Liver (tissue), 8 donors: ENCODE measurements at regions not wholly inside any gene's neighbourhood (a gene's known extent, or its start where the extent isn't known, plus 50 kb on each side); places are given as distances from the start of the nearest gene placed in this dataset.

Source experiments
- DNase-seq: peaks from one replicate; pipeline ENCODE4 v3.0.0-alpha.2; 2017; ENCODE audit warnings: low spot score
- H3K27ac ChIP-seq, 2 donors: one replicate each; pipeline ENCODE4 v1.7.0; 2013; ENCODE audit warnings: inconsistent platforms in 2 of 2, low read length in 2 of 2, control low read depth in 1 of 2, low read depth in 1 of 2, mild to moderate bottlenecking in 1 of 2
- H3K27me3 ChIP-seq, 4 donors: one replicate each; pipeline versions ENCODE4 v1.6.1 to v1.7.0; 2013; ENCODE audit warnings: low read length in 3 of 4, inconsistent platforms in 1 of 4, mild to moderate bottlenecking in 1 of 4, moderate library complexity in 1 of 4; ENCODE audit not compliant: control insufficient read depth in 4 of 4, insufficient read depth in 4 of 4
- H3K36me3 ChIP-seq, 4 donors: one replicate each; pipeline versions ENCODE4 v1.6.1 to v1.7.0; 2013; ENCODE audit warnings: low read length in 3 of 4, mild to moderate bottlenecking in 3 of 4, low read depth in 1 of 4, moderate library complexity in 1 of 4; ENCODE audit not compliant: control insufficient read depth in 4 of 4, insufficient read depth in 3 of 4
- H3K4me1 ChIP-seq, 4 donors: one replicate each; pipeline versions ENCODE4 v1.6.1 to v1.7.0; 2013; ENCODE audit warnings: low read length in 3 of 4, mild to moderate bottlenecking in 3 of 4, moderate library complexity in 1 of 4; ENCODE audit not compliant: control insufficient read depth in 4 of 4, insufficient read depth in 4 of 4
- H3K4me3 ChIP-seq, 3 donors: one replicate each; pipeline versions ENCODE4 v1.6.1 to v1.7.0; 2013; ENCODE audit warnings: low read length in 3 of 3, control low read depth in 1 of 3, low read depth in 1 of 3, mild to moderate bottlenecking in 1 of 3
- H3K9ac ChIP-seq, 2 donors: one replicate each; pipeline ENCODE4 v1.7.0; 2013; ENCODE audit warnings: low read length in 2 of 2, mild to moderate bottlenecking in 2 of 2, moderate library complexity in 2 of 2, control low read depth in 1 of 2, low read depth in 1 of 2
- H3K9me3 ChIP-seq, 4 donors: one replicate each; pipeline versions ENCODE4 v1.6.1 to v1.7.0; 2013; ENCODE audit warnings: low read length in 3 of 4; ENCODE audit not compliant: control insufficient read depth in 4 of 4
- ATF3 ChIP-seq: IDR thresholded peaks from 2 replicates; pipeline ENCODE4 v1.6.1; 2016; ENCODE audit warnings: antibody characterized with exemption
- CTCF ChIP-seq: fragments of 150-350 bp; IDR thresholded peaks from 2 replicates; pipeline ENCODE4 v1.5.1; 2017; ENCODE audit warnings: improper control_type of control experiment, low read depth, low read length; ENCODE audit not compliant: missing input control
- EGR1 ChIP-seq, 2 donors: IDR thresholded peaks; 2 replicates each; pipeline ENCODE4 v1.6.1; 2016 to 2018; ENCODE audit warnings: antibody characterized with exemption in 2 of 2, low read depth in 2 of 2
- FOXA1 ChIP-seq: IDR thresholded peaks from 2 replicates; pipeline ENCODE4 v1.6.1; 2016; ENCODE audit warnings: antibody characterized with exemption
- FOXA2 ChIP-seq: IDR thresholded peaks from 2 replicates; pipeline ENCODE4 v1.6.1; 2016; ENCODE audit warnings: antibody characterized with exemption
- GABPA ChIP-seq, 2 donors: IDR thresholded peaks in 1 of 2; conservative IDR thresholded peaks in 1 of 2; 2 replicates each; pipeline ENCODE4 v1.6.1; 2016; ENCODE audit warnings: antibody characterized with exemption in 2 of 2, mild to moderate bottlenecking in 1 of 2, moderate library complexity in 1 of 2
- HNF4G ChIP-seq: IDR thresholded peaks from 2 replicates; pipeline ENCODE4 v1.6.1; 2016; ENCODE audit warnings: antibody characterized with exemption
- JUND ChIP-seq, 2 donors: IDR thresholded peaks; 2 replicates each; pipeline ENCODE4 v1.6.1; 2016; ENCODE audit warnings: antibody characterized with exemption in 2 of 2
- MAX ChIP-seq: IDR thresholded peaks from 2 replicates; pipeline ENCODE4 v1.6.1; 2016; ENCODE audit warnings: antibody characterized with exemption
- NR2F2 ChIP-seq: IDR thresholded peaks from 2 replicates; pipeline ENCODE4 v1.6.1; 2016; ENCODE audit warnings: antibody characterized with exemption
- RAD21 ChIP-seq, 2 donors: IDR thresholded peaks; 2 replicates each; pipeline ENCODE4 v1.6.1; 2016; ENCODE audit warnings: antibody characterized with exemption in 2 of 2, mild to moderate bottlenecking in 2 of 2
- REST ChIP-seq: IDR thresholded peaks from 2 replicates; pipeline ENCODE4 v1.6.1; 2016; ENCODE audit warnings: antibody characterized with exemption, mild to moderate bottlenecking
- RXRA ChIP-seq, 2 donors: IDR thresholded peaks; 2 replicates each; pipeline ENCODE4 v1.6.1; 2017 to 2018; ENCODE audit warnings: antibody characterized with exemption in 2 of 2, mild to moderate bottlenecking in 1 of 2
- TAF1 ChIP-seq: conservative IDR thresholded peaks from 2 replicates; pipeline ENCODE4 v1.6.1; 2016; ENCODE audit warnings: antibody characterized with exemption, mild to moderate bottlenecking
- YY1 ChIP-seq: IDR thresholded peaks from 2 replicates; pipeline ENCODE4 v1.6.1; 2016; ENCODE audit warnings: antibody characterized with exemption, mild to moderate bottlenecking
- ZBTB33 ChIP-seq: IDR thresholded peaks from 2 replicates; pipeline ENCODE4 v1.6.1; 2016; ENCODE audit warnings: antibody characterized with exemption
- WGBS: extraction: QIAGEN DNeasy Blood & Tissue Kit; methylation state at CpG from one replicate; pipeline ENCODE4 v1.1.7; 2013; 5-methylcytosine and 5-hydroxymethylcytosine counted together
- donor health status: healthy.
- donor health status: healthy.
- donor health status: healthy.
- donor health status: healthy.
- donor health status: healthy.

- Histone ChIP-seq H3K27ac (no peak overlapping the region), H3K4me3 (no peak overlapping the region), H3K9me3 (no peaks in the 10 kb centered on the region), H3K9ac (no peak overlapping the region), H3K4me1 (no peaks in the 10 kb centered on the region), H3K27me3 (no peaks in the 10 kb centered on the region), H3K36me3 (no peaks in the 10 kb centered on the region)
- DNase-seq = no peak
- WGBS = 72% methylated on average over 8 of the region's 8 CpGs
- TF ChIP-seq HNF4G = no peak
- TF ChIP-seq MAX = no peak
Measured at GRCh38 chr2:146392631-146393030, 1452.2 kb upstream of the ACVR2A start.

- DNase-seq = no peak
- TF ChIP-seq MAX = no peak
- H3K9ac ChIP-seq = no peak overlapping the region
- H3K27ac ChIP-seq = no peak overlapping the region
- no peaks in the 10 kb centered on the region for H3K36me3 ChIP-seq
- H3K27me3 ChIP-seq = no peaks in the 10 kb centered on the region
- WGBS = 82% methylated on average over 10 of the region's 10 CpGs
- no peaks in the 10 kb centered on the region for H3K4me1 ChIP-seq
- no peak overlapping the region for H3K4me3 ChIP-seq
- H3K9me3 ChIP-seq = no peaks in the 10 kb centered on the region
Measured at GRCh38 chr2:146392186-146392585, 1452.6 kb upstream of the ACVR2A start.

- DNase-seq = no peak
- WGBS = 57% methylated on average over 2 of the region's 2 CpGs
- no peaks in the 10 kb centered on the region for H3K27me3 ChIP-seq
- TF ChIP-seq FOXA2 (no peak), CTCF (no peak), ATF3 (no peak), JUND (IDR thresholded peaks at IDR 0.05) (no peak), REST (no peak), GABPA (IDR thresholded peaks at IDR 0.05 in 1 of 2, conservative IDR thresholded peaks at IDR 0.05 in 1 of 2) (no peak), TAF1 (no peak), RAD21 (IDR thresholded peaks at IDR 0.05) (no peak), NR2F2 (no peak), FOXA1 (no peak), EGR1 (IDR thresholded peaks at IDR 0.05; ENCODE audit: low read depth in 2 of 2) (no peak), RXRA (IDR thresholded peaks at IDR 0.05) (no peak), YY1 (no peak), MAX (no peak), ZBTB33 (no peak)
- no peaks in the 10 kb centered on the region for H3K4me1 ChIP-seq
- no peaks in the 10 kb centered on the region for H3K9me3 ChIP-seq
- H3K9ac ChIP-seq = no peak overlapping the region
- no peak overlapping the region for H3K27ac ChIP-seq
- H3K36me3 ChIP-seq = no peaks in the 10 kb centered on the region
- H3K4me3 ChIP-seq = no peak overlapping the region
Measured at GRCh38 chr2:146388757-146389156, 1456.1 kb upstream of the ACVR2A start.
